HCT116 (cell line): ENCODE measurements at regions not wholly inside any gene's neighbourhood (a gene's known extent, or its start where the extent isn't known, plus 50 kb on each side); places are given as distances from the start of the nearest gene placed in this dataset.

ENCODE experiments used
- ATAC-seq: fragments of 200-7000 bp; cut with Tn5 transposase; 2 replicates; pipeline ENCODE4 v1.9.1; 2020; ENCODE audit warnings: mild to moderate bottlenecking, moderate library complexity
- BruUV-seq: library from RNA; stranded (reverse); fragments of 400-500 nt; replicated peaks from 2 replicates; lab custom pipeline; 2021; lab: Mats Ljungman, UMichigan
- CTCF ChIA-PET: fragments of 300-600 bp; sonication (Branson Sonifier 250); formaldehyde crosslinking; loops from one replicate; lab custom pipeline; 2021; ENCODE audit warnings: antibody characterized with exemption; lab: Charles Lee
- POLR2A ChIA-PET: fragments of 300-600, 350-600 bp; sonication (Branson Sonifier 250); formaldehyde crosslinking; loops from one replicate; lab custom pipeline; 2021; ENCODE audit warnings: antibody characterized with exemption; lab: Charles Lee
- RAD21 ChIA-PET, 2 experiments: fragments of 300-600 bp; sonication (Branson Sonifier 250); formaldehyde crosslinking; loops; one replicate each; lab custom pipeline; 2023; ENCODE audit warnings: low total read pairs in 2 of 2; ENCODE audit not compliant: uncharacterized antibody in 2 of 2, unreplicated experiment in 2 of 2, low non-redundant PET in 1 of 2; lab: Charles Lee
- DNase-seq: peaks from one replicate; pipeline ENCODE4 v3.0.0-alpha.2; 2010; ENCODE audit warnings: low read depth, low spot score
- H2AFZ ChIP-seq: fragments of 200-600 bp; shearing (Covaris generic), sonication (generic); 2 replicates; pipeline ENCODE4 v1.6.1; 2017; ENCODE audit warnings: low read depth, mixed run types, mixed read lengths, antibody characterized with exemption, low read length; ENCODE audit not compliant: poor library complexity, severe bottlenecking
- H3K27ac ChIP-seq: 2 replicates; pipeline ENCODE4 v1.5.1; 2012; ENCODE audit warnings: low read depth, low read length
- H3K27me3 ChIP-seq: fragments of 200-600 bp; sonication (generic); 2 replicates; pipeline ENCODE4 v1.6.1; 2016; ENCODE audit warnings: mixed run types, low read length, mixed read lengths; ENCODE audit not compliant: insufficient read depth
- H3K36me3 ChIP-seq, 2 experiments: fragments of 200-500 bp in 1 of 2; fragments of 200-600 bp in 1 of 2; sonication (Bioruptor generic) in 1 of 2; sonication (generic) in 1 of 2; 2 replicates each; pipeline versions ENCODE4 v1.5.1 to v1.6.1; 2014 to 2016; ENCODE audit warnings: low read length in 2 of 2, inconsistent platforms in 1 of 2, mixed read lengths in 1 of 2, mixed run types in 1 of 2; ENCODE audit not compliant: insufficient read depth in 2 of 2, control insufficient read depth in 1 of 2
- H3K4me1 ChIP-seq, 2 experiments: fragments of 200-600 bp in 1 of 2; sonication (generic) in 1 of 2; 2 replicates each; pipeline versions ENCODE4 v1.5.1 to v1.6.1; 2012 to 2017; ENCODE audit warnings: low read length in 2 of 2, inconsistent platforms in 1 of 2, mild to moderate bottlenecking in 1 of 2, mixed read lengths in 1 of 2, mixed run types in 1 of 2, moderate library complexity in 1 of 2; ENCODE audit not compliant: insufficient read depth in 2 of 2, control insufficient read depth in 1 of 2
- H3K4me2 ChIP-seq: fragments of 200-600 bp; sonication (generic); 2 replicates; pipeline ENCODE4 v1.6.1; 2017; ENCODE audit warnings: mixed run types, low read length, mixed read lengths
- H3K4me3 ChIP-seq, 2 experiments: fragments of 200-600 bp in 1 of 2; sonication (generic) in 1 of 2; replicated peaks in 1 of 2; 2 replicates each; pipeline ENCODE4 v1.5.1; 2011 to 2016; ENCODE audit warnings: low read length in 2 of 2, control low read depth in 1 of 2, low read depth in 1 of 2, mild to moderate bottlenecking in 1 of 2, mixed read lengths in 1 of 2, mixed run types in 1 of 2
- H3K79me2 ChIP-seq: fragments of 200-600 bp; sonication (generic); 2 replicates; pipeline ENCODE4 v1.6.1; 2017; ENCODE audit warnings: mild to moderate bottlenecking, mixed run types, low read length, moderate library complexity, mixed read lengths; ENCODE audit not compliant: insufficient read depth
- H3K9ac ChIP-seq: fragments of 200-600 bp; sonication (generic); 2 replicates; pipeline ENCODE4 v1.6.1; 2016; ENCODE audit warnings: low read length, mixed read lengths
- H3K9me2 ChIP-seq: fragments of 200-600 bp; sonication (generic), shearing (Covaris generic); 2 replicates; pipeline ENCODE4 v1.6.1; 2017; ENCODE audit warnings: mixed run types, mild to moderate bottlenecking, moderate library complexity; ENCODE audit not compliant: insufficient read depth
- H3K9me3 ChIP-seq, 2 experiments: fragments of 200-500 bp in 1 of 2; fragments of 200-600 bp in 1 of 2; sonication (Bioruptor generic) in 1 of 2; sonication (generic) in 1 of 2; 2 replicates each; pipeline ENCODE4 v1.6.1; 2014 to 2017; ENCODE audit warnings: low read length in 2 of 2, mixed read lengths in 2 of 2, inconsistent platforms in 1 of 2, low read depth in 1 of 2, mild to moderate bottlenecking in 1 of 2, mixed run types in 1 of 2, moderate library complexity in 1 of 2; ENCODE audit not compliant: control insufficient read depth in 1 of 2, insufficient read depth in 1 of 2
- H4K20me1 ChIP-seq: fragments of 200-600 bp; sonication (generic), shearing (Covaris generic); 2 replicates; pipeline ENCODE4 v1.6.1; 2017; ENCODE audit warnings: mixed run types, mild to moderate bottlenecking, moderate library complexity; ENCODE audit not compliant: insufficient read depth
- ATF3 ChIP-seq: IDR thresholded peaks from 2 replicates; pipeline ENCODE4 v1.6.1; 2012
- CEBPB ChIP-seq: IDR thresholded peaks from 2 replicates; pipeline ENCODE4 v1.6.1; 2012; ENCODE audit warnings: low read depth
- EGR1 ChIP-seq: IDR thresholded peaks from 2 replicates; pipeline ENCODE4 v1.6.1; 2012; ENCODE audit warnings: low read depth
- ELF1 ChIP-seq: IDR thresholded peaks from 2 replicates; pipeline ENCODE4 v1.6.1; 2012; ENCODE audit warnings: low read depth, borderline replicate concordance
- EZH2 ChIP-seq: fragments of 200-600 bp; sonication (generic); IDR thresholded peaks from 2 replicates; pipeline ENCODE4 v1.6.1; 2017; ENCODE audit warnings: antibody characterized with exemption, mixed run types
- EZH2phosphoT487 ChIP-seq: fragments of 200-600 bp; IDR thresholded peaks from 2 replicates; pipeline ENCODE4 v1.6.1; 2018; ENCODE audit warnings: antibody characterized with exemption, borderline replicate concordance
- FOSL1 ChIP-seq: IDR thresholded peaks from 2 replicates; pipeline ENCODE4 v1.6.1; 2012; ENCODE audit warnings: low read depth
- JUND ChIP-seq: IDR thresholded peaks from 2 replicates; pipeline ENCODE4 v1.6.1; 2012
- POLR2AphosphoS5 ChIP-seq: IDR thresholded peaks from 2 replicates; pipeline ENCODE4 v1.6.1; 2011; ENCODE audit warnings: mild to moderate bottlenecking, low read depth, low read length, moderate library complexity
- SIN3A ChIP-seq: IDR thresholded peaks from 2 replicates; pipeline ENCODE4 v1.6.1; 2012; ENCODE audit warnings: low read depth
- SP1 ChIP-seq: IDR thresholded peaks from 2 replicates; pipeline ENCODE4 v1.6.1; 2012; ENCODE audit warnings: low read depth
- SRF ChIP-seq: IDR thresholded peaks from 2 replicates; pipeline ENCODE4 v1.6.1; 2012; ENCODE audit warnings: low read depth
- TCF7L2 ChIP-seq: IDR thresholded peaks from 2 replicates; pipeline ENCODE4 v1.7.0; 2011; ENCODE audit warnings: borderline replicate concordance, inconsistent platforms; ENCODE audit not compliant: insufficient read depth, insufficient read length; ENCODE audit errors: extremely low read depth
- YY1 ChIP-seq: IDR thresholded peaks from 2 replicates; pipeline ENCODE4 v1.6.1; 2011; ENCODE audit warnings: low read length, low read depth, moderate library complexity, mild to moderate bottlenecking; ENCODE audit not compliant: insufficient replicate concordance; ENCODE audit errors: extremely low read depth
- ZBTB33 ChIP-seq: IDR thresholded peaks from 2 replicates; pipeline ENCODE4 v1.6.1; 2011; ENCODE audit warnings: mild to moderate bottlenecking, low read length, moderate library complexity; ENCODE audit not compliant: insufficient replicate concordance; ENCODE audit errors: extremely low read depth
- ZFX ChIP-seq: fragments of 450-650 bp; IDR thresholded peaks from 2 replicates; pipeline ENCODE4 v1.6.1; 2017
- ZNF274 ChIP-seq: fragments of 200-500 bp; sonication (Bioruptor generic); IDR thresholded peaks from 2 replicates; pipeline ENCODE4 v1.6.1; 2014; ENCODE audit warnings: mild to moderate bottlenecking, low read depth, low read length, inconsistent platforms
- intact Hi-C: fragments of 100-400 bp; cut with micrococcal nuclease; formaldehyde crosslinking; loops from 2 replicates; pipeline ENCODE4 v1.10.0; 2022
- TF ChIP-seq, protein P1 (sequence below): IDR thresholded peaks from 2 replicates; pipeline ENCODE4 v1.6.1; 2012; ENCODE audit warnings: low read depth
- TF ChIP-seq, protein P2 (sequence below): IDR thresholded peaks from 2 replicates; pipeline ENCODE4 v1.6.1; 2012
- TF ChIP-seq, protein P3 (sequence below), 3 experiments: fragments of 200-600 bp in 1 of 3; sonication (generic) in 1 of 3; IDR thresholded peaks in 2 of 3; conservative IDR thresholded peaks in 1 of 3; 2 replicates each; pipeline ENCODE4 v1.5.1; 2012 to 2017; ENCODE audit warnings: low read depth in 2 of 3, low read length in 2 of 3, antibody characterized with exemption in 1 of 3, borderline replicate concordance in 1 of 3, control low read depth in 1 of 3, mild to moderate bottlenecking in 1 of 3, mixed read lengths in 1 of 3, mixed run types in 1 of 3, moderate library complexity in 1 of 3; ENCODE audit not compliant: insufficient read depth in 1 of 3

- POLR2A ChIA-PET: no interaction called here
- no peak for ATAC-seq
These were observed 203.3 kb upstream of the ZIC3 start for GRCh38 chrX:137362583-137362982.

More at GRCh38 chrX:137362583-137362982, 203.3 kb upstream of the ZIC3 start:
- no peaks in the 10 kb centered on the region for H4K20me1 ChIP-seq
- H3K9me2 ChIP-seq: no peaks in the 10 kb centered on the region
- intact Hi-C loops: no loop called here
- no peaks in the 10 kb centered on the region for H3K36me3 ChIP-seq
- no peak overlapping the region for H3K27ac ChIP-seq
- no TSS peak for BruUV-seq
- H2AFZ ChIP-seq: no peak overlapping the region
- H3K4me1 ChIP-seq: no peaks in the 10 kb centered on the region
- H3K27me3 ChIP-seq: no peaks in the 10 kb centered on the region
- H3K4me3 ChIP-seq: no peak overlapping the region
- TF ChIP-seq YY1 (no peak), ZBTB33 (no peak), FOSL1 (no peak), JUND (no peak), TCF7L2 (no peak), POLR2AphosphoS5 (no peak), SIN3A (no peak), EZH2 (no peak), ELF1 (no peak), ZFX (no peak), SRF (no peak), CEBPB (no peak), SP1 (no peak), EZH2phosphoT487 (no peak), EGR1 (no peak), ZNF274 (no peak), ATF3 (no peak)
- TF ChIP-seq, protein P1, sequence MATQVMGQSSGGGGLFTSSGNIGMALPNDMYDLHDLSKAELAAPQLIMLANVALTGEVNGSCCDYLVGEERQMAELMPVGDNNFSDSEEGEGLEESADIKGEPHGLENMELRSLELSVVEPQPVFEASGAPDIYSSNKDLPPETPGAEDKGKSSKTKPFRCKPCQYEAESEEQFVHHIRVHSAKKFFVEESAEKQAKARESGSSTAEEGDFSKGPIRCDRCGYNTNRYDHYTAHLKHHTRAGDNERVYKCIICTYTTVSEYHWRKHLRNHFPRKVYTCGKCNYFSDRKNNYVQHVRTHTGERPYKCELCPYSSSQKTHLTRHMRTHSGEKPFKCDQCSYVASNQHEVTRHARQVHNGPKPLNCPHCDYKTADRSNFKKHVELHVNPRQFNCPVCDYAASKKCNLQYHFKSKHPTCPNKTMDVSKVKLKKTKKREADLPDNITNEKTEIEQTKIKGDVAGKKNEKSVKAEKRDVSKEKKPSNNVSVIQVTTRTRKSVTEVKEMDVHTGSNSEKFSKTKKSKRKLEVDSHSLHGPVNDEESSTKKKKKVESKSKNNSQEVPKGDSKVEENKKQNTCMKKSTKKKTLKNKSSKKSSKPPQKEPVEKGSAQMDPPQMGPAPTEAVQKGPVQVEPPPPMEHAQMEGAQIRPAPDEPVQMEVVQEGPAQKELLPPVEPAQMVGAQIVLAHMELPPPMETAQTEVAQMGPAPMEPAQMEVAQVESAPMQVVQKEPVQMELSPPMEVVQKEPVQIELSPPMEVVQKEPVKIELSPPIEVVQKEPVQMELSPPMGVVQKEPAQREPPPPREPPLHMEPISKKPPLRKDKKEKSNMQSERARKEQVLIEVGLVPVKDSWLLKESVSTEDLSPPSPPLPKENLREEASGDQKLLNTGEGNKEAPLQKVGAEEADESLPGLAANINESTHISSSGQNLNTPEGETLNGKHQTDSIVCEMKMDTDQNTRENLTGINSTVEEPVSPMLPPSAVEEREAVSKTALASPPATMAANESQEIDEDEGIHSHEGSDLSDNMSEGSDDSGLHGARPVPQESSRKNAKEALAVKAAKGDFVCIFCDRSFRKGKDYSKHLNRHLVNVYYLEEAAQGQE: no peak
- TF ChIP-seq, protein P2, sequence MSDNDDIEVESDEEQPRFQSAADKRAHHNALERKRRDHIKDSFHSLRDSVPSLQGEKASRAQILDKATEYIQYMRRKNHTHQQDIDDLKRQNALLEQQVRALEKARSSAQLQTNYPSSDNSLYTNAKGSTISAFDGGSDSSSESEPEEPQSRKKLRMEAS: no peak
- TF ChIP-seq, protein P3, sequence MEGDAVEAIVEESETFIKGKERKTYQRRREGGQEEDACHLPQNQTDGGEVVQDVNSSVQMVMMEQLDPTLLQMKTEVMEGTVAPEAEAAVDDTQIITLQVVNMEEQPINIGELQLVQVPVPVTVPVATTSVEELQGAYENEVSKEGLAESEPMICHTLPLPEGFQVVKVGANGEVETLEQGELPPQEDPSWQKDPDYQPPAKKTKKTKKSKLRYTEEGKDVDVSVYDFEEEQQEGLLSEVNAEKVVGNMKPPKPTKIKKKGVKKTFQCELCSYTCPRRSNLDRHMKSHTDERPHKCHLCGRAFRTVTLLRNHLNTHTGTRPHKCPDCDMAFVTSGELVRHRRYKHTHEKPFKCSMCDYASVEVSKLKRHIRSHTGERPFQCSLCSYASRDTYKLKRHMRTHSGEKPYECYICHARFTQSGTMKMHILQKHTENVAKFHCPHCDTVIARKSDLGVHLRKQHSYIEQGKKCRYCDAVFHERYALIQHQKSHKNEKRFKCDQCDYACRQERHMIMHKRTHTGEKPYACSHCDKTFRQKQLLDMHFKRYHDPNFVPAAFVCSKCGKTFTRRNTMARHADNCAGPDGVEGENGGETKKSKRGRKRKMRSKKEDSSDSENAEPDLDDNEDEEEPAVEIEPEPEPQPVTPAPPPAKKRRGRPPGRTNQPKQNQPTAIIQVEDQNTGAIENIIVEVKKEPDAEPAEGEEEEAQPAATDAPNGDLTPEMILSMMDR (IDR thresholded peaks at IDR 0.05 in 2 of 3, conservative IDR thresholded peaks at IDR 0.05 in 1 of 3; ENCODE audit: borderline replicate concordance in 1 of 3, insufficient read depth in 1 of 3, low read depth in 2 of 3, low read length in 2 of 3): no peak
- TF ChIP-seq, all 23 proteins: peak for 0
- ChIA-PET CTCF (no interaction called here), RAD21 (no interaction called here)
- no peaks in the 10 kb centered on the region for H3K79me2 ChIP-seq
- no peaks in the 10 kb centered on the region for H3K9me3 ChIP-seq
- no peak overlapping the region for H3K9ac ChIP-seq
- no peak for DNase-seq
- no peak overlapping the region for H3K4me2 ChIP-seq
